HepG2 (cell line): ENCODE measurements at regions not wholly inside any gene's neighbourhood (a gene's known extent, or its start where the extent isn't known, plus 50 kb on each side); places are given as distances from the start of the nearest gene placed in this dataset.
A peak's percentile ranks its signal among the peaks of the same experiment; 100 is the strongest.

ENCODE experiments used
- ATF7-NPFF ChIP-seq: sonication (generic); formaldehyde crosslinking; IDR thresholded peaks from 2 replicates; pipeline ENCODE4 v1.8.1; 2023; ENCODE audit warnings: mild to moderate bottlenecking, low read depth, missing genetic modification reagents, moderate library complexity
- MIER2 ChIP-seq: IDR thresholded peaks from 2 replicates; pipeline ENCODE4 v1.6.1; 2016; ENCODE audit warnings: missing biosample characterization, missing genetic modification reagents
- MTERF4 ChIP-seq: sonication (generic); formaldehyde crosslinking; IDR thresholded peaks from 2 replicates; pipeline ENCODE4 v1.8.0; 2023; ENCODE audit warnings: mild to moderate bottlenecking, missing genetic modification reagents
- MYC ChIP-seq: sonication (generic); formaldehyde crosslinking; IDR thresholded peaks from 2 replicates; pipeline ENCODE4 v1.9.0; 2021; ENCODE audit warnings: missing genetic modification reagents, borderline replicate concordance
- PCBP2 ChIP-seq: fragments of 200-400 bp; formaldehyde crosslinking; optimal IDR thresholded peaks from 2 replicates; pipeline ENCODE3; 2018; ENCODE audit warnings: low read length, low read depth; ENCODE audit not compliant: poor library complexity, severe bottlenecking
- SKI ChIP-seq: fragments of 450-650 bp; IDR thresholded peaks from one replicate; pipeline ENCODE4 v1.6.1; 2018; ENCODE audit warnings: mild to moderate bottlenecking; ENCODE audit not compliant: partially characterized antibody
- SRSF9 ChIP-seq: fragments of 200-400 bp; formaldehyde crosslinking; IDR thresholded peaks from 2 replicates; pipeline ENCODE4 v1.6.1; 2018; ENCODE audit warnings: borderline replicate concordance, mild to moderate bottlenecking, low read depth, low read length; ENCODE audit not compliant: insufficient read depth, poor library complexity, severe bottlenecking
- TBL1XR1 ChIP-seq: fragments of 150-350 bp; IDR thresholded peaks from 2 replicates; pipeline ENCODE4 v1.6.1; 2014; ENCODE audit warnings: borderline replicate concordance, low read length; ENCODE audit not compliant: partially characterized antibody
- ZBED4 ChIP-seq: sonication (generic); formaldehyde crosslinking; IDR thresholded peaks from 2 replicates; pipeline ENCODE4 v1.4.0; 2020; ENCODE audit warnings: missing genetic modification reagents, borderline replicate concordance
- ZBTB7B ChIP-seq: sonication (generic); formaldehyde crosslinking; IDR thresholded peaks from 2 replicates; pipeline ENCODE4 v1.4.0; 2020; ENCODE audit warnings: missing genetic modification reagents
- ZNF207 ChIP-seq: fragments of 450-650 bp; IDR thresholded peaks from 2 replicates; pipeline ENCODE4 v1.6.1; 2016; ENCODE audit warnings: antibody characterized with exemption, borderline replicate concordance
- ZNF253 ChIP-seq: sonication (generic); formaldehyde crosslinking; IDR thresholded peaks from 2 replicates; pipeline ENCODE4 v1.8.0; 2022; ENCODE audit warnings: mild to moderate bottlenecking, missing genetic modification reagents, borderline replicate concordance
- ZNF570 ChIP-seq: sonication (generic); formaldehyde crosslinking; IDR thresholded peaks from 2 replicates; pipeline ENCODE4 v1.4.0; 2020; ENCODE audit warnings: mild to moderate bottlenecking, missing genetic modification reagents, borderline replicate concordance
- ZNF605 ChIP-seq: sonication (generic); formaldehyde crosslinking; IDR thresholded peaks from 2 replicates; pipeline ENCODE4 v1.8.0; 2022; ENCODE audit warnings: mild to moderate bottlenecking, missing genetic modification reagents
- ZNF644 ChIP-seq: IDR thresholded peaks from 2 replicates; pipeline ENCODE4 v1.6.1; 2016; ENCODE audit warnings: low read depth
- ZNF7 ChIP-seq: IDR thresholded peaks from 2 replicates; pipeline ENCODE4 v1.6.1; 2016; ENCODE audit warnings: missing biosample characterization, missing genetic modification reagents
- ZNF770 ChIP-seq: sonication (generic); formaldehyde crosslinking; IDR thresholded peaks from 2 replicates; pipeline ENCODE4 v1.5.0; 2020; ENCODE audit warnings: mild to moderate bottlenecking, missing genetic modification reagents
- ZNF782 ChIP-seq: sonication (generic); formaldehyde crosslinking; IDR thresholded peaks from 2 replicates; pipeline ENCODE4 v1.4.0; 2020; ENCODE audit warnings: missing genetic modification reagents, mild to moderate bottlenecking, borderline replicate concordance
- ZNF790 ChIP-seq: sonication (generic); formaldehyde crosslinking; IDR thresholded peaks from 2 replicates; pipeline ENCODE4 v1.8.0; 2022; ENCODE audit warnings: missing genetic modification reagents, mild to moderate bottlenecking, borderline replicate concordance
- ZSCAN21 ChIP-seq: sonication (generic); formaldehyde crosslinking; IDR thresholded peaks from 2 replicates; pipeline ENCODE4 v1.8.0; 2022; ENCODE audit warnings: mild to moderate bottlenecking, missing genetic modification reagents, moderate library complexity, borderline replicate concordance

GRCh38 chr20:50390685-50391443 lies 119.3 kb upstream of the PTPN1 start (continued):
- no peak for TF ChIP-seq SRSF9
- no peak for TF ChIP-seq PCBP2
- no peak for TF ChIP-seq MTERF4 (CRISPR knock-in tag)
- no peak for TF ChIP-seq TBL1XR1
- TF ChIP-seq ZNF570 (CRISPR knock-in tag), result no peak
- TF ChIP-seq ZBTB7B (CRISPR knock-in tag), result no peak
- no peak for TF ChIP-seq ZNF7 (CRISPR knock-in tag)
- no peak for TF ChIP-seq ZNF644 (CRISPR knock-in tag)
- no peak; the same call in 1 of the 2 replicates for TF ChIP-seq ZBED4 (CRISPR knock-in tag)
- TF ChIP-seq ZNF782, result no peak
- TF ChIP-seq ZSCAN21, result no peak; the same call in 1 of the 2 replicates
- peak; percentile 37 for TF ChIP-seq ZNF770
- no peak for TF ChIP-seq ZNF790 (CRISPR knock-in tag)
- TF ChIP-seq ATF7-NPFF (CRISPR knock-in tag), result peak; percentile 18; the same call in 1 of the 2 replicates
- no peak for TF ChIP-seq ZNF207
- no peak for TF ChIP-seq ZNF253 (CRISPR knock-in tag)
- 0 out of 2 replicates have a peak, but pooled peaks have one; percentile 16 for TF ChIP-seq MYC (CRISPR knock-in tag)
- no peak for TF ChIP-seq SKI
- no peak for TF ChIP-seq MIER2
- TF ChIP-seq ZNF605 (CRISPR knock-in tag), result peak; percentile 11; the same call in 1 of the 2 replicates
